Ishikawa (cell line): ENCODE measurements at regions not wholly inside any gene's neighbourhood (a gene's known extent, or its start where the extent isn't known, plus 50 kb on each side); places are given as distances from the start of the nearest gene placed in this dataset.

Experiments
- CEBPB ChIP-seq: IDR thresholded peaks from 2 replicates; pipeline ENCODE4 v1.6.1; 2012
- CREB1 ChIP-seq: IDR thresholded peaks from 2 replicates; pipeline ENCODE4 v1.6.1; 2012; ENCODE audit warnings: low read depth
- EGR1 ChIP-seq: IDR thresholded peaks from 2 replicates; pipeline ENCODE4 v1.6.1; 2012
- EP300 ChIP-seq: IDR thresholded peaks from 2 replicates; pipeline ENCODE4 v1.6.1; 2012; ENCODE audit warnings: borderline replicate concordance
- FOXM1 ChIP-seq: IDR thresholded peaks from 2 replicates; pipeline ENCODE4 v1.6.1; 2012; ENCODE audit warnings: low read depth, borderline replicate concordance
- NFIC ChIP-seq: IDR thresholded peaks from 2 replicates; pipeline ENCODE4 v1.6.1; 2012
- RAD21 ChIP-seq: IDR thresholded peaks from 2 replicates; pipeline ENCODE4 v1.6.1; 2012; ENCODE audit warnings: low read depth
- TAF1 ChIP-seq: IDR thresholded peaks from 2 replicates; pipeline ENCODE4 v1.6.1; 2012; ENCODE audit warnings: low read depth, mild to moderate bottlenecking
- TCF12 ChIP-seq: IDR thresholded peaks from 2 replicates; pipeline ENCODE4 v1.6.1; 2012; ENCODE audit warnings: low read depth
- TEAD4 ChIP-seq: IDR thresholded peaks from 2 replicates; pipeline ENCODE4 v1.6.1; 2012
- YY1 ChIP-seq: IDR thresholded peaks from 2 replicates; pipeline ENCODE4 v1.6.1; 2012; ENCODE audit warnings: low read depth
- ZBTB7A ChIP-seq: IDR thresholded peaks from 2 replicates; pipeline ENCODE4 v1.6.1; 2012; ENCODE audit warnings: low read depth
- TF ChIP-seq, protein P1 (sequence below): IDR thresholded peaks from 2 replicates; pipeline ENCODE4 v1.6.1; 2012; ENCODE audit warnings: low read depth, mild to moderate bottlenecking
- TF ChIP-seq, protein P2 (sequence below): IDR thresholded peaks from 2 replicates; pipeline ENCODE4 v1.6.1; 2012
- TF ChIP-seq, protein P3 (sequence below): IDR thresholded peaks from 2 replicates; pipeline ENCODE4 v1.6.1; 2012

DNA sequence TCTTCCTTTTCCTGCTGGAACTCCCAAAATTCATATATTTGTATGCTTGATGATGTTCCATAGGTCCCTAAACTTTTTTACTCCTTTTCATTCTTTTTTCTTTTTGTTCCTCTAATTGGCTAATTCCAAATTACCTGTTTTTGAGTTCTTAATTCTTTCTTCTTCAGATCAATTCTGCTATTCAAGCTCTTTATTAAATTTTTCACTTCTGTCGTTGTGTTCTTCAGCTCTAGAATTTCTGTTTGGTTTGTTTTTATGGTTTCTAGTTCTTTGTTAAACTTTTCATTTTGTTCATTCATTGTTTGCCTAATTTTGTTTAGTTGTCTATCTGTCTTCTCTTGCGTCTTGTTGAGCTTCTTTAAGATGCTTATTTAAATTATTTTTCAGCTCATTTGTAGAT is 154.8 kb downstream of the TPH2 start:
- TF ChIP-seq TEAD4, result no peak
- no peak for TF ChIP-seq EGR1
- no peak for TF ChIP-seq CREB1
- TF ChIP-seq, protein P1, sequence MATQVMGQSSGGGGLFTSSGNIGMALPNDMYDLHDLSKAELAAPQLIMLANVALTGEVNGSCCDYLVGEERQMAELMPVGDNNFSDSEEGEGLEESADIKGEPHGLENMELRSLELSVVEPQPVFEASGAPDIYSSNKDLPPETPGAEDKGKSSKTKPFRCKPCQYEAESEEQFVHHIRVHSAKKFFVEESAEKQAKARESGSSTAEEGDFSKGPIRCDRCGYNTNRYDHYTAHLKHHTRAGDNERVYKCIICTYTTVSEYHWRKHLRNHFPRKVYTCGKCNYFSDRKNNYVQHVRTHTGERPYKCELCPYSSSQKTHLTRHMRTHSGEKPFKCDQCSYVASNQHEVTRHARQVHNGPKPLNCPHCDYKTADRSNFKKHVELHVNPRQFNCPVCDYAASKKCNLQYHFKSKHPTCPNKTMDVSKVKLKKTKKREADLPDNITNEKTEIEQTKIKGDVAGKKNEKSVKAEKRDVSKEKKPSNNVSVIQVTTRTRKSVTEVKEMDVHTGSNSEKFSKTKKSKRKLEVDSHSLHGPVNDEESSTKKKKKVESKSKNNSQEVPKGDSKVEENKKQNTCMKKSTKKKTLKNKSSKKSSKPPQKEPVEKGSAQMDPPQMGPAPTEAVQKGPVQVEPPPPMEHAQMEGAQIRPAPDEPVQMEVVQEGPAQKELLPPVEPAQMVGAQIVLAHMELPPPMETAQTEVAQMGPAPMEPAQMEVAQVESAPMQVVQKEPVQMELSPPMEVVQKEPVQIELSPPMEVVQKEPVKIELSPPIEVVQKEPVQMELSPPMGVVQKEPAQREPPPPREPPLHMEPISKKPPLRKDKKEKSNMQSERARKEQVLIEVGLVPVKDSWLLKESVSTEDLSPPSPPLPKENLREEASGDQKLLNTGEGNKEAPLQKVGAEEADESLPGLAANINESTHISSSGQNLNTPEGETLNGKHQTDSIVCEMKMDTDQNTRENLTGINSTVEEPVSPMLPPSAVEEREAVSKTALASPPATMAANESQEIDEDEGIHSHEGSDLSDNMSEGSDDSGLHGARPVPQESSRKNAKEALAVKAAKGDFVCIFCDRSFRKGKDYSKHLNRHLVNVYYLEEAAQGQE, result no peak
- TF ChIP-seq CEBPB, result no peak
- no peak for TF ChIP-seq TAF1
- TF ChIP-seq, protein P2, sequence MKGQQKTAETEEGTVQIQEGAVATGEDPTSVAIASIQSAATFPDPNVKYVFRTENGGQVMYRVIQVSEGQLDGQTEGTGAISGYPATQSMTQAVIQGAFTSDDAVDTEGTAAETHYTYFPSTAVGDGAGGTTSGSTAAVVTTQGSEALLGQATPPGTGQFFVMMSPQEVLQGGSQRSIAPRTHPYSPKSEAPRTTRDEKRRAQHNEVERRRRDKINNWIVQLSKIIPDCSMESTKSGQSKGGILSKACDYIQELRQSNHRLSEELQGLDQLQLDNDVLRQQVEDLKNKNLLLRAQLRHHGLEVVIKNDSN, result no peak
- no peak for TF ChIP-seq TCF12
- TF ChIP-seq ZBTB7A, result no peak
- TF ChIP-seq EP300, result no peak
- TF ChIP-seq RAD21, result no peak
- no peak for TF ChIP-seq NFIC
- TF ChIP-seq FOXM1, result no peak
- TF ChIP-seq, protein P3, sequence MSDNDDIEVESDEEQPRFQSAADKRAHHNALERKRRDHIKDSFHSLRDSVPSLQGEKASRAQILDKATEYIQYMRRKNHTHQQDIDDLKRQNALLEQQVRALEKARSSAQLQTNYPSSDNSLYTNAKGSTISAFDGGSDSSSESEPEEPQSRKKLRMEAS, result no peak
- TF ChIP-seq YY1, result no peak

DNA sequence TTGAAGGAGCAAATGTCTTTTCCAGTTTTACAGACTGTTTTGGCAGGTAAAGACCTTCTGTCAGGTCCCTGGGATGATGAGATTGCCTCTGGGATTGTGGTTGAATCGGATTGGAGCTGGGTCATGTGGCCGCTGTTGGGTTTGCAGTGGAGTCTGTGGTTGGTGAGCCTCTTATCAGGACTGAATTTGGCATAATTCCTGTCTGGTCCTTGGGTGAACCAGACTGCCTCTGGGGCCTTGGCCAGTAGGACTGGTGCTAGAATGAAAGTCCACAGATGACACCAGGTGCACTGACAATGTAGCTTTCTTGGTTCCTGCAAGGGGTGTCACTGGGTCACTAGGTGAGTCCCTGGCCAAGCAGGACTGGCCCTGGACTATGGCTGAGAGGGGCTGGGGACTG is 155.3 kb downstream of the TPH2 start:
- TF ChIP-seq FOXM1, result no peak
- TF ChIP-seq, protein P1, result no peak
- TF ChIP-seq ZBTB7A, result no peak
- no peak for TF ChIP-seq CEBPB
- TF ChIP-seq, protein P2, result no peak
- no peak for TF ChIP-seq NFIC
- TF ChIP-seq TEAD4, result no peak
- no peak for TF ChIP-seq EGR1
- TF ChIP-seq, protein P3, result no peak

DNA sequence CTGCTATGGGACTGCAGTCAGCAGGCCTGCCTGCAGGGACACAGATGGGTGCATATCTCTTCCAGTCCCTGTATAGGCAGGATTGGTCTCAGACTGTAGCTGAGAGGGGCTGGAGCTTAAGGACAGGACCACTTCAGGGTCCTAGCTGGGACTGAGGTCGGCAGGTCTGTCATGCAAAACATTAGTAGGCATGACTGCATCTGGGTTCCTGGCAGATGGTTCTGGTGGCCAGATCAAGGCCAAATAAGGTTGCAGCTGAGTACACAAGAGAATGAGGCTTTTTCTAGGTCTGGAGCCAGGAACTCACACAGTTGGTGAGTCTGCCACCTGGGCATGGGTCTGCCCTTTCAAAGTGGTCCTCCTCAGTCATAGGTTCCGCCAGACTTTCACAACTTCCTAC is 155.8 kb downstream of the TPH2 start:
- TF ChIP-seq, protein P3, result no peak
- TF ChIP-seq TEAD4 (no peak), FOXM1 (no peak), YY1 (no peak), EGR1 (no peak)

DNA sequence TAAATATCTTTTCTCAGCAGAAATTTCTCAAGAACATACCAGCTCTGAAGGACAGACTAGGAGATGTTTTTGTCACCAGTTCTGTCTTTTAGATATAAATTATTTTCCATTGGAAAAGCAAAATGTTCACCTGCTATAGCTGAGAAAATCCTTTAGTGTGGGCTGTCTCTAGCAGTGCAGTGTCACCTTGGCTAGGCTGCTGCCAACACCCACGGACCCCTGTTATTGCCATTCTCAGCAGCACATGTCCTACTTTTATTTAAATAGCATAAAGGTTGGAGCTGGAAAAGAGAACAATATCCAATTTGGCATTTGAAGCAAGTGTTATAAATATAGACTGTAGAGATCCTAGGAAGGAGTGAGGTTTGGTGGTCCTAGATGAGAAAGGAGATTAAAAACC is 156.4 kb downstream of the TPH2 start:
- TF ChIP-seq TCF12, result no peak
- TF ChIP-seq, protein P1, result no peak
- TF ChIP-seq EGR1, result no peak

DNA sequence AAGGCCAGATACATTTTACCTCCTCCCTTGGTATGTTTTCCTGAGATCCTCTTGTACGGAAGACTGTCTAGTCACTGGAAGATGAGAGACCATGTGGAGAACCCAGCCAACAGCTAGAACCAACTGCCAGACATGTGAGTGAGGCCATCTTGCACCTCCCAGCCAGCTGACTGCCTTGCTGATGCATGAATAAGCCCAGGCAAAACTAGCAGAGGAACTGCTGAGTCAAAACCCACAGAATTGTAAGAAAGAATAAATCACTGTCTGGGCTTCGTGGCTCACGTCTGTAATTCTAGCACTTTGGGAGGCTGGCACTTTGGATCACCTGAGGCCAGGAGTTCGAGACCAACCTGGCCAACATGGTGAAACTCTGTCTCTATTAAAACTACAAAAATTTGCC is 160.0 kb downstream of the TPH2 start:
- TF ChIP-seq EP300 (no peak), EGR1 (no peak), CREB1 (no peak), RAD21 (no peak), ZBTB7A (no peak), TCF12 (no peak), YY1 (no peak), NFIC (no peak), TEAD4 (no peak), FOXM1 (no peak), CEBPB (no peak), TAF1 (no peak)
- TF ChIP-seq, protein P2, result no peak
- TF ChIP-seq, protein P1, result no peak
- TF ChIP-seq, protein P3, result no peak
